ENCODE measurements at regions not wholly inside any gene's neighbourhood (a gene's known extent, or its start where the extent isn't known, plus 50 kb on each side); places are given as distances from the start of the nearest gene placed in this dataset.

GRCh38 chr14:101456246-101457175 lies 104.8 kb upstream of the DIO3 start:
- DNase-seq (ENCODE audit: low read depth), result no peak
- no peak for TF ChIP-seq CTCF (conservative IDR thresholded peaks at IDR 0.05; ENCODE audit: control insufficient read depth, insufficient read depth, low read depth, low read length)
- no peak overlapping the region for H3K4me3 ChIP-seq (ENCODE audit: control insufficient read depth, low read depth, low read length)

- no peak overlapping the region for H3K4me3 ChIP-seq (ENCODE audit: control insufficient read depth, low read depth, low read length)
- no peak for DNase-seq (ENCODE audit: low read depth)
- no peak for TF ChIP-seq CTCF (conservative IDR thresholded peaks at IDR 0.05; ENCODE audit: control insufficient read depth, insufficient read depth, low read depth, low read length)
Measured at GRCh38 chr14:101457301-101457935, 103.9 kb upstream of the DIO3 start.

GRCh38 chr14:101457936-101458740 lies 103.2 kb upstream of the DIO3 start:
- TF ChIP-seq CTCF (conservative IDR thresholded peaks at IDR 0.05; ENCODE audit: control insufficient read depth, insufficient read depth, low read depth, low read length), result no peak
- H3K4me3 ChIP-seq (ENCODE audit: control insufficient read depth, low read depth, low read length), result no peak overlapping the region
- DNase-seq (ENCODE audit: low read depth), result no peak

- no peak for DNase-seq (ENCODE audit: low read depth)
- H3K4me3 ChIP-seq (ENCODE audit: control insufficient read depth, low read depth, low read length), result no peak overlapping the region
- no peak for TF ChIP-seq CTCF (conservative IDR thresholded peaks at IDR 0.05; ENCODE audit: control insufficient read depth, insufficient read depth, low read depth, low read length)
Measured at GRCh38 chr14:101458741-101459550, 102.3 kb upstream of the DIO3 start.

GRCh38 chr14:101459551-101459900 lies 101.8 kb upstream of the DIO3 start:
- H3K4me3 ChIP-seq (ENCODE audit: control insufficient read depth, low read depth, low read length), result no peak overlapping the region
- DNase-seq (ENCODE audit: low read depth), result no peak
- no peak for TF ChIP-seq CTCF (conservative IDR thresholded peaks at IDR 0.05; ENCODE audit: control insufficient read depth, insufficient read depth, low read depth, low read length)

GRCh38 chr14:101460521-101460920 lies 100.8 kb upstream of the DIO3 start:
- H3K4me3 ChIP-seq (ENCODE audit: control insufficient read depth, low read depth, low read length), result no peak overlapping the region
- no peak for TF ChIP-seq CTCF (conservative IDR thresholded peaks at IDR 0.05; ENCODE audit: control insufficient read depth, insufficient read depth, low read depth, low read length)
- no peak for DNase-seq (ENCODE audit: low read depth)
